Body of pancreas (tissue), 4 donors: ENCODE measurements at regions not wholly inside any gene's neighbourhood (a gene's known extent, or its start where the extent isn't known, plus 50 kb on each side); places are given as distances from the start of the nearest gene placed in this dataset.

Source experiments
- ATAC-seq: fragments of 150-250 bp; one replicate; pipeline ENCODE4 v1.9.1; 2016
- DNase-seq, 4 donors: peaks; one replicate each; pipeline ENCODE4 v3.0.0-alpha.2; 2019
- H3K27ac ChIP-seq, 4 donors: fragments of 200-600 bp; sonication (generic); 1 replicate in 3 of 4; 2 replicates in 1 of 4; pipeline versions ENCODE4 v1.5.1 to v1.6.1; 2016 to 2019; ENCODE audit warnings: mild to moderate bottlenecking in 1 of 4, mixed read lengths in 1 of 4, moderate library complexity in 1 of 4
- H3K27me3 ChIP-seq, 2 donors: fragments of 200-600 bp; sonication (generic); one replicate each; pipeline ENCODE4 v1.6.0; 2016; ENCODE audit warnings: mild to moderate bottlenecking in 1 of 2
- H3K36me3 ChIP-seq, 2 donors: fragments of 200-600 bp; sonication (generic); replicated peaks in 1 of 2; 2 replicates each; pipeline ENCODE4 v1.5.1; 2016; ENCODE audit warnings: low read depth in 2 of 2; ENCODE audit not compliant: insufficient read depth in 1 of 2
- H3K4me1 ChIP-seq: fragments of 200-600 bp; sonication (generic); one replicate; pipeline ENCODE4 v1.6.0; 2016
- H3K4me3 ChIP-seq, 2 donors: fragments of 200-600 bp; sonication (generic); 1 replicate in 1 of 2; 2 replicates in 1 of 2; pipeline ENCODE4 v1.5.1; 2016 to 2019
- H3K9me3 ChIP-seq, 3 donors: fragments of 200-600 bp; sonication (generic); 1 replicate in 2 of 3; 2 replicates in 1 of 3; pipeline ENCODE4 v1.5.1; 2016
- CTCF ChIP-seq, 7 experiments: fragments of 450-650 bp in 4 of 7; fragments of 200-600 bp in 3 of 7; sonication (generic) in 3 of 7; IDR thresholded peaks; one replicate each; pipeline ENCODE4 v1.5.1; 2016 to 2019; ENCODE audit warnings: antibody characterized with exemption in 7 of 7
- POLR2A ChIP-seq, 3 donors: fragments of 450-650 bp; IDR thresholded peaks; one replicate each; pipeline ENCODE4 v1.6.1; 2016; ENCODE audit warnings: antibody characterized with exemption in 3 of 3, mild to moderate bottlenecking in 2 of 3
- WGBS, 2 donors: methylation state at CpG; one replicate each; pipeline ENCODE4 v1.1.5; 2017; 5-methylcytosine and 5-hydroxymethylcytosine counted together
- intact Hi-C: fragments of 100-400 bp; cut with DNase I; formaldehyde crosslinking; loops from one replicate; pipeline ENCODE4 v1.15.1; 2023

GRCh38 chr22:48327721-48328120, 1500.0 kb downstream of the BRD1 start:
- TF ChIP-seq POLR2A (IDR thresholded peaks at IDR 0.05) (no peak), CTCF (IDR thresholded peaks at IDR 0.05) (no peak)
- no peak overlapping the region for H3K4me3 ChIP-seq
- H3K27me3 ChIP-seq, result no peaks in the 10 kb centered on the region
- 68 to 70% methylated on average over 11 of the region's 11 CpGs for WGBS, 2 donors
- DNase-seq, result no peak
- intact Hi-C loops, result no loop called here
- no peaks in the 10 kb centered on the region for H3K36me3 ChIP-seq
- ATAC-seq, result no peak
- H3K4me1 ChIP-seq, result no peaks in the 10 kb centered on the region
- no peak overlapping the region for H3K27ac ChIP-seq
- H3K9me3 ChIP-seq, result no peaks in the 10 kb centered on the region

GRCh38 chr22:48323746-48324145, 1503.9 kb downstream of the BRD1 start:
- Histone ChIP-seq H3K4me1 (no peaks in the 10 kb centered on the region), H3K9me3 (no peaks in the 10 kb centered on the region), H3K36me3 (no peaks in the 10 kb centered on the region), H3K27ac (no peak overlapping the region), H3K4me3 (no peak overlapping the region), H3K27me3 (no peaks in the 10 kb centered on the region)
- DNase-seq (no peak), ATAC-seq (no peak)
- WGBS, 2 donors, result 69 to 76% methylated on average over 5 to 7 of the region's 7 CpGs
- intact Hi-C loops, result no loop called here
- TF ChIP-seq POLR2A (IDR thresholded peaks at IDR 0.05) (no peak), CTCF (IDR thresholded peaks at IDR 0.05) (no peak)

- WGBS, 2 donors, result 80 to 82% methylated on average over 2 of the region's 2 CpGs
- Histone ChIP-seq H3K36me3 (no peaks in the 10 kb centered on the region), H3K27ac (no peak overlapping the region), H3K4me1 (no peaks in the 10 kb centered on the region), H3K27me3 (no peaks in the 10 kb centered on the region), H3K4me3 (no peak overlapping the region), H3K9me3 (no peaks in the 10 kb centered on the region)
- intact Hi-C loops, result no loop called here
- TF ChIP-seq CTCF (IDR thresholded peaks at IDR 0.05) (no peak), POLR2A (IDR thresholded peaks at IDR 0.05) (no peak)
- ATAC-seq (no peak), DNase-seq (no peak)
Observed at GRCh38 chr22:48322907-48323306, 1504.8 kb downstream of the BRD1 start.

- ATAC-seq (no peak), DNase-seq (no peak)
- Histone ChIP-seq H3K36me3 (no peaks in the 10 kb centered on the region), H3K27ac (no peak overlapping the region), H3K9me3 (no peaks in the 10 kb centered on the region), H3K27me3 (no peaks in the 10 kb centered on the region), H3K4me1 (no peaks in the 10 kb centered on the region), H3K4me3 (no peak overlapping the region)
- TF ChIP-seq CTCF (IDR thresholded peaks at IDR 0.05) (no peak), POLR2A (IDR thresholded peaks at IDR 0.05) (no peak)
- WGBS, 2 donors, result 65% methylated on average over 5 to 9 of the region's 9 CpGs
- intact Hi-C loops, result no loop called here
Observed at GRCh38 chr22:48321986-48322545, 1505.6 kb downstream of the BRD1 start.

GRCh38 chr22:48320683-48321451, 1506.8 kb downstream of the BRD1 start:
- intact Hi-C loops, result no loop called here
- DNase-seq, result no peak
- H3K9me3 ChIP-seq, result no peaks in the 10 kb centered on the region
- ATAC-seq, result no peak
- no peak overlapping the region for H3K4me3 ChIP-seq
- no peak overlapping the region for H3K27ac ChIP-seq
- TF ChIP-seq CTCF (IDR thresholded peaks at IDR 0.05), result no peak
- TF ChIP-seq POLR2A (IDR thresholded peaks at IDR 0.05), result no peak
- no peaks in the 10 kb centered on the region for H3K36me3 ChIP-seq
- no peaks in the 10 kb centered on the region for H3K27me3 ChIP-seq
- 41 to 45% methylated on average over 15 to 18 of the region's 18 CpGs for WGBS, 2 donors
- H3K4me1 ChIP-seq, result no peaks in the 10 kb centered on the region
